GM23248 (cell line): ENCODE measurements at regions not wholly inside any gene's neighbourhood (a gene's known extent, or its start where the extent isn't known, plus 50 kb on each side); places are given as distances from the start of the nearest gene placed in this dataset.

Experiments
- DNase-seq: peaks from one replicate; pipeline ENCODE4 v3.0.0-alpha.2; 2015
- H2AFZ ChIP-seq: fragments of 200-600 bp; sonication (generic); 2 replicates; pipeline ENCODE4 v1.6.1; 2016; ENCODE audit warnings: antibody characterized with exemption
- H3F3A ChIP-seq: fragments of 200-600 bp; sonication (generic); 2 replicates; pipeline ENCODE4 v1.6.1; 2016; ENCODE audit warnings: mild to moderate bottlenecking, antibody characterized with exemption, mixed run types; ENCODE audit not compliant: insufficient read depth
- H3K27ac ChIP-seq: fragments of 200-600 bp; sonication (generic); 2 replicates; pipeline ENCODE4 v1.5.1; 2016; ENCODE audit warnings: mild to moderate bottlenecking
- H3K27me3 ChIP-seq: fragments of 200-600 bp; sonication (generic); replicated peaks from 2 replicates; pipeline ENCODE4 v1.6.1; 2016; ENCODE audit warnings: mild to moderate bottlenecking; ENCODE audit not compliant: insufficient read depth
- H3K36me3 ChIP-seq: fragments of 200-600 bp; sonication (generic); 2 replicates; pipeline ENCODE4 v1.6.1; 2016; ENCODE audit warnings: low read depth, mild to moderate bottlenecking
- H3K4me1 ChIP-seq: fragments of 200-600 bp; sonication (generic); 2 replicates; pipeline ENCODE4 v1.6.1; 2016; ENCODE audit warnings: mild to moderate bottlenecking; ENCODE audit not compliant: insufficient read depth
- H3K4me2 ChIP-seq: fragments of 200-600 bp; sonication (generic); one replicate; pipeline ENCODE4 v1.6.1; 2016; ENCODE audit warnings: mild to moderate bottlenecking; ENCODE audit not compliant: unreplicated experiment
- H3K4me3 ChIP-seq: fragments of 200-600 bp; sonication (generic); 2 replicates; pipeline ENCODE4 v1.5.1; 2016; ENCODE audit warnings: mild to moderate bottlenecking
- H3K79me2 ChIP-seq: fragments of 200-600 bp; sonication (generic); 2 replicates; pipeline ENCODE4 v1.6.1; 2016; ENCODE audit warnings: mild to moderate bottlenecking; ENCODE audit not compliant: insufficient read depth
- H3K9ac ChIP-seq: fragments of 200-600 bp; sonication (generic); 2 replicates; pipeline ENCODE4 v1.6.1; 2016; ENCODE audit warnings: mild to moderate bottlenecking
- H3K9me2 ChIP-seq: fragments of 200-600 bp; sonication (generic); 2 replicates; pipeline ENCODE4 v1.6.1; 2016; ENCODE audit warnings: mixed run types, mild to moderate bottlenecking, moderate library complexity; ENCODE audit not compliant: insufficient read depth
- H3K9me3 ChIP-seq: fragments of 200-600 bp; sonication (generic); one replicate; pipeline ENCODE4 v1.6.1; 2017; ENCODE audit warnings: low read depth
- H4K20me1 ChIP-seq: fragments of 200-600 bp; sonication (generic); 2 replicates; pipeline ENCODE4 v1.6.0; 2016; ENCODE audit not compliant: insufficient read depth
- EZH2 ChIP-seq: fragments of 200-600 bp; sonication (generic); IDR thresholded peaks from 2 replicates; pipeline ENCODE4 v1.6.1; 2018; ENCODE audit warnings: antibody characterized with exemption, mild to moderate bottlenecking; ENCODE audit not compliant: insufficient read depth, poor library complexity, severe bottlenecking
- EZH2phosphoT487 ChIP-seq: fragments of 200-600 bp; sonication (generic); IDR thresholded peaks from 2 replicates; pipeline ENCODE4 v1.6.1; 2018; ENCODE audit warnings: antibody characterized with exemption, moderate library complexity, mild to moderate bottlenecking, low read depth; ENCODE audit not compliant: insufficient read depth
- WGBS, 2 experiments: methylation state at CpG; one replicate each; pipeline ENCODE4 v1.1.6; 2015 to 2017; ENCODE audit warnings: low lambda C conversion rate in 2 of 2, low coverage in 1 of 2; ENCODE audit errors: missing lambda C conversion rate in 2 of 2; 5-methylcytosine and 5-hydroxymethylcytosine counted together
- in situ Hi-C: fragments of 300-500 bp; cut with MboI; formaldehyde crosslinking; loops from 2 replicates; pipeline ENCODE4 v1.15.0; 2020

DNA sequence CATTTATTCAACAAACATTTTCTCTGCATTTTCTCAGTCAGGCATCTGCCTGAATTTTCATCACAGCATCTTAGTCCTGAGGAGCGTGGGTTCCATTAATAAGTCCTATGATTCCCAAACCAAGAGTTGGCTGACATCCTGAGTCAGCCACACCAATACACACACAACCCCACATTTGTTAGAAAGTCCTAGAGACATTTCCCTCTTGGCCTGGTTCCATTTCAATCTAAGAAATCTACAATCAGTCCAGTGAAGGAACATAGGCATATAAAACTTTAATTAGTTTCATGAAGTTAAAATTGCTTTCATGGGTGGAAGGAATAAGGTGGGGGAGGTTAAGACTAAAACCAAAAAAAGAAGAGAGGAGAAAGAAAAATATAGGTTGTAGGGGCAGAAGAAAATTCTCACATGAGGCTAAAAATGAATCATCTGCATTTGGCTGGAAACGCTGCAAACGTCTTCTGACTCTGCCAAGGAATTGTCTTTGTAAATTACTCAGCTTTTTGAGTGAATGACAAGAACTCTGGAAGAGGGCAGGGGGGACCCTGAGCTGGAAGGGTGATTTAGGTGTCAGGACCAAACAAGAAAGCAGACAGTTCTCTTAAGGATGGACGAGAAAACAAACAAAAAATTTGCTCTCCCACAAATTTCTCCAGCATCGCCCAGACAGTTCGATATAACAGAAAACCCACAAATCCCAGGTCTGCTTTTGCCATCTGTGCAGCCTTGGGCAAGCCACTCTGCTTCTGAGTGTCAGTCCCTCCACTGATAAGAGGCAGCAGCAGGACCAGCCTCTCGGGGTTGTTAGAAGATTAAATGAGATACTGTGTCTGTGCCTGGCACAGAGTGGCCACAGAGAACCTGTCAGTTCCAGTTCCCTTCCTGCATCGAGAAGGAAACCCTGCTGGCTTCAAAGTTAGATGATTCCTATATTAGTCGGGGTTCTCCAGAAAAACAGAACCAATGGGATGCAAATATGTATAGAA is 289.7 kb downstream of the CDK5RAP2 start:
- no peak overlapping the region for H2AFZ ChIP-seq
- in situ Hi-C loops: no loop called here
- no peak overlapping the region for H3K9ac ChIP-seq
- H3F3A ChIP-seq: peaks cover 9% of the 10 kb centered on the region; the same call in 1 of the 2 replicates
- no peaks in the 10 kb centered on the region for H3K79me2 ChIP-seq
- no peak overlapping the region; the same call in 1 of the 2 replicates for H3K4me3 ChIP-seq
- no peak for TF ChIP-seq EZH2phosphoT487
- TF ChIP-seq EZH2: no peak
- H3K27me3 ChIP-seq: no peaks in the 10 kb centered on the region
- DNase-seq: peak; percentile 47
- H3K9me3 ChIP-seq: no peaks in the 10 kb centered on the region
- WGBS, 2 experiments: 9% methylated on average over 9 of the region's 9 CpGs
- H3K9me2 ChIP-seq: no peaks in the 10 kb centered on the region
- no peaks in the 10 kb centered on the region for H4K20me1 ChIP-seq
- H3K27ac ChIP-seq: no peak overlapping the region; the same call in 1 of the 2 replicates
- no peaks in the 10 kb centered on the region for H3K36me3 ChIP-seq
- H3K4me2 ChIP-seq: no peak overlapping the region
- H3K4me1 ChIP-seq: no peaks in the 10 kb centered on the region; the same call in 1 of the 2 replicates

- Histone ChIP-seq H3K79me2 (no peaks in the 10 kb centered on the region), H3K9ac (no peak overlapping the region), H3K4me3 (no peak overlapping the region), H3F3A (peaks cover 9% of the 10 kb centered on the region; the same call in 1 of the 2 replicates), H3K4me2 (no peak overlapping the region), H3K9me3 (no peaks in the 10 kb centered on the region), H3K27ac (no peak overlapping the region), H3K36me3 (no peaks in the 10 kb centered on the region), H4K20me1 (no peaks in the 10 kb centered on the region), H3K9me2 (no peaks in the 10 kb centered on the region), H3K27me3 (no peaks in the 10 kb centered on the region), H2AFZ (no peak overlapping the region), H3K4me1 (no peaks in the 10 kb centered on the region; the same call in 1 of the 2 replicates)
- DNase-seq: no peak
- no peak for TF ChIP-seq EZH2
- TF ChIP-seq EZH2phosphoT487: no peak
- in situ Hi-C loops: no loop called here
These were observed 290.9 kb downstream of the CDK5RAP2 start for GRCh38 chr9:120289098-120289497.

DNA sequence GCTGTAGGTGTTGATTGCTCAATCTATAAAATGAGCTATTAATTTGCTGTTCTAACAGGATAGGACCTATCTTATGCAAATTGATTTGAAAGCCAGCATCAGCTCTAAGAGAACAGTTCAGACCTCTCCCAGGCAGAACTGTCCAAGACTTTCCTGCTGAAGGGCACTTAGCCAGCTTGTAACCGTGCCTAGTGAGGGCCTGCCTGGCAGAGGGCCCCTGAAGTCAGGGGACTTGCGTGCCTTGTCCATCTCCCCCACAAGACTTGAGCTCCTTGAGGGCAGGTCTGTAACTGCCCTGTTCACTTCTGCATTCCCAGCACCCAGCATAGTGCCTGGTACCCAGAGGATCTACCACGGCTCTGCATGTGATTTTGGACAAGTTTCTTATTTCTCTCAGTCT is 293.4 kb downstream of the CDK5RAP2 start:
- no peaks in the 10 kb centered on the region for H3K9me3 ChIP-seq
- no peak overlapping the region for H3K4me2 ChIP-seq
- no peaks in the 10 kb centered on the region for H3K79me2 ChIP-seq
- H3K36me3 ChIP-seq: no peaks in the 10 kb centered on the region
- H3K4me3 ChIP-seq: no peak overlapping the region
- no peak overlapping the region for H3K9ac ChIP-seq
- no peaks in the 10 kb centered on the region for H3K9me2 ChIP-seq
- peaks cover 9% of the 10 kb centered on the region; the same call in 1 of the 2 replicates for H3F3A ChIP-seq
- no peak overlapping the region for H3K27ac ChIP-seq
- DNase-seq: no peak
- TF ChIP-seq EZH2phosphoT487 (no peak), EZH2 (no peak)
- no peak overlapping the region for H2AFZ ChIP-seq
- no peaks in the 10 kb centered on the region for H4K20me1 ChIP-seq
- WGBS, 2 experiments: 25 to 42% methylated on average over 3 of the region's 3 CpGs
- H3K27me3 ChIP-seq: no peaks in the 10 kb centered on the region
- in situ Hi-C loops: no loop called here
- no peaks in the 10 kb centered on the region; the same call in 1 of the 2 replicates for H3K4me1 ChIP-seq

GRCh38 chr9:120284821-120285220 is 295.1 kb downstream of the CDK5RAP2 start:
- H2AFZ ChIP-seq: no peak overlapping the region
- no peaks in the 10 kb centered on the region for H3K36me3 ChIP-seq
- TF ChIP-seq EZH2phosphoT487: no peak
- TF ChIP-seq EZH2: no peak
- H3K9ac ChIP-seq: no peak overlapping the region
- no peaks in the 10 kb centered on the region for H3K27me3 ChIP-seq
- in situ Hi-C loops: no loop called here
- H3K79me2 ChIP-seq: no peaks in the 10 kb centered on the region
- peaks cover 3% of the 10 kb centered on the region; the same call in 1 of the 2 replicates for H3F3A ChIP-seq
- no peaks in the 10 kb centered on the region; the same call in 1 of the 2 replicates for H3K4me1 ChIP-seq
- no peaks in the 10 kb centered on the region for H4K20me1 ChIP-seq
- H3K9me2 ChIP-seq: no peaks in the 10 kb centered on the region
- WGBS, 2 experiments: 37 to 52% methylated on average over 2 of the region's 2 CpGs
- H3K9me3 ChIP-seq: no peaks in the 10 kb centered on the region
- no peak overlapping the region for H3K4me2 ChIP-seq
- no peak for DNase-seq
- no peak overlapping the region for H3K4me3 ChIP-seq
- H3K27ac ChIP-seq: no peak overlapping the region

- WGBS, 2 experiments: 30 to 39% methylated on average over 2 of the region's 2 CpGs
- Histone ChIP-seq H3K9me2 (no peaks in the 10 kb centered on the region), H3K4me2 (no peak overlapping the region), H3K36me3 (no peaks in the 10 kb centered on the region), H3K4me3 (no peak overlapping the region), H3K9ac (no peak overlapping the region), H3K9me3 (no peaks in the 10 kb centered on the region), H3K4me1 (no peaks in the 10 kb centered on the region), H3K27ac (no peak overlapping the region), H3K79me2 (no peaks in the 10 kb centered on the region), H2AFZ (no peak overlapping the region), H4K20me1 (no peaks in the 10 kb centered on the region), H3F3A (no peaks in the 10 kb centered on the region), H3K27me3 (no peaks in the 10 kb centered on the region)
- in situ Hi-C loops: no loop called here
- DNase-seq: no peak
- TF ChIP-seq EZH2: no peak
These were observed 298.3 kb downstream of the CDK5RAP2 start for GRCh38 chr9:120281665-120282064.
